ENCODE measurements at regions not wholly inside any gene's neighbourhood (a gene's known extent, or its start where the extent isn't known, plus 50 kb on each side); places are given as distances from the start of the nearest gene placed in this dataset.

- Histone ChIP-seq H3K4me3 (ENCODE audit: low read depth, low read length) (no peak overlapping the region), H3K9ac (ENCODE audit: low read depth, low read length) (no peak overlapping the region), H3K9me3 (ENCODE audit: control insufficient read depth, insufficient read depth, low read length) (no peaks in the 10 kb centered on the region; the same call in 1 of the 2 replicates), H3K4me1 (ENCODE audit: control insufficient read depth, insufficient read depth, low read length) (peaks cover 10% of the 10 kb centered on the region), H3K27me3 (ENCODE audit: control insufficient read depth, insufficient read depth, low read length) (no peaks in the 10 kb centered on the region), H3K36me3 (ENCODE audit: control insufficient read depth, insufficient read depth, low read length) (no peaks in the 10 kb centered on the region), H3K27ac (ENCODE audit: low read depth, low read length) (no peak overlapping the region)
Observed at GRCh38 chr6:145233955-145234354, 501.4 kb downstream of the EPM2A start.

- H3K27ac ChIP-seq (ENCODE audit: low read depth, low read length), result no peak overlapping the region
- no peak overlapping the region for H3K9ac ChIP-seq (ENCODE audit: low read depth, low read length)
- H3K27me3 ChIP-seq (ENCODE audit: control insufficient read depth, insufficient read depth, low read length), result no peaks in the 10 kb centered on the region
- H3K9me3 ChIP-seq (ENCODE audit: control insufficient read depth, insufficient read depth, low read length), result no peaks in the 10 kb centered on the region; the same call in 1 of the 2 replicates
- no peak overlapping the region for H3K4me3 ChIP-seq (ENCODE audit: low read depth, low read length)
- no peaks in the 10 kb centered on the region for H3K36me3 ChIP-seq (ENCODE audit: control insufficient read depth, insufficient read depth, low read length)
- H3K4me1 ChIP-seq (ENCODE audit: control insufficient read depth, insufficient read depth, low read length), result peaks cover 10% of the 10 kb centered on the region
Observed at GRCh38 chr6:145235207-145235606, 500.1 kb downstream of the EPM2A start.

- no peak overlapping the region for H3K9ac ChIP-seq (ENCODE audit: low read depth, low read length)
- no peak overlapping the region for H3K4me3 ChIP-seq (ENCODE audit: low read depth, low read length)
- H3K27ac ChIP-seq (ENCODE audit: low read depth, low read length), result no peak overlapping the region
- H3K36me3 ChIP-seq (ENCODE audit: control insufficient read depth, insufficient read depth, low read length), result no peaks in the 10 kb centered on the region
- no peaks in the 10 kb centered on the region; the same call in 1 of the 2 replicates for H3K9me3 ChIP-seq (ENCODE audit: control insufficient read depth, insufficient read depth, low read length)
- H3K4me1 ChIP-seq (ENCODE audit: control insufficient read depth, insufficient read depth, low read length), result peaks cover 10% of the 10 kb centered on the region
- H3K27me3 ChIP-seq (ENCODE audit: control insufficient read depth, insufficient read depth, low read length), result no peaks in the 10 kb centered on the region
Observed at GRCh38 chr6:145238787-145239186, 496.5 kb downstream of the EPM2A start.

- H3K27ac ChIP-seq (ENCODE audit: low read depth, low read length), result no peak overlapping the region
- no peak overlapping the region for H3K4me3 ChIP-seq (ENCODE audit: low read depth, low read length)
- H3K9ac ChIP-seq (ENCODE audit: low read depth, low read length), result no peak overlapping the region
- no peaks in the 10 kb centered on the region for H3K9me3 ChIP-seq (ENCODE audit: control insufficient read depth, insufficient read depth, low read length)
- no peaks in the 10 kb centered on the region; the same call in 1 of the 2 replicates for H3K4me1 ChIP-seq (ENCODE audit: control insufficient read depth, insufficient read depth, low read length)
- no peaks in the 10 kb centered on the region for H3K27me3 ChIP-seq (ENCODE audit: control insufficient read depth, insufficient read depth, low read length)
- H3K36me3 ChIP-seq (ENCODE audit: control insufficient read depth, insufficient read depth, low read length), result no peaks in the 10 kb centered on the region
Observed at GRCh38 chr6:145241039-145241438, 494.3 kb downstream of the EPM2A start.

- Histone ChIP-seq H3K36me3 (ENCODE audit: control insufficient read depth, insufficient read depth, low read length) (no peaks in the 10 kb centered on the region), H3K4me1 (ENCODE audit: control insufficient read depth, insufficient read depth, low read length) (no peaks in the 10 kb centered on the region; the same call in 1 of the 2 replicates), H3K4me3 (ENCODE audit: low read depth, low read length) (no peak overlapping the region), H3K27ac (ENCODE audit: low read depth, low read length) (no peak overlapping the region), H3K9me3 (ENCODE audit: control insufficient read depth, insufficient read depth, low read length) (no peaks in the 10 kb centered on the region), H3K27me3 (ENCODE audit: control insufficient read depth, insufficient read depth, low read length) (no peaks in the 10 kb centered on the region), H3K9ac (ENCODE audit: low read depth, low read length) (no peak overlapping the region)
Observed at GRCh38 chr6:145241721-145242120, 493.6 kb downstream of the EPM2A start.

- H3K4me3 ChIP-seq (ENCODE audit: low read depth, low read length), result no peak overlapping the region
- no peaks in the 10 kb centered on the region for H3K27me3 ChIP-seq (ENCODE audit: control insufficient read depth, insufficient read depth, low read length)
- no peaks in the 10 kb centered on the region for H3K36me3 ChIP-seq (ENCODE audit: control insufficient read depth, insufficient read depth, low read length)
- H3K4me1 ChIP-seq (ENCODE audit: control insufficient read depth, insufficient read depth, low read length), result no peaks in the 10 kb centered on the region
- H3K9me3 ChIP-seq (ENCODE audit: control insufficient read depth, insufficient read depth, low read length), result no peaks in the 10 kb centered on the region
- H3K9ac ChIP-seq (ENCODE audit: low read depth, low read length), result no peak overlapping the region
- no peak overlapping the region for H3K27ac ChIP-seq (ENCODE audit: low read depth, low read length)
Observed at GRCh38 chr6:145244349-145245100, 490.8 kb downstream of the EPM2A start.

GRCh38 chr6:145245119-145245518 lies 490.2 kb downstream of the EPM2A start:
- Histone ChIP-seq H3K27ac (ENCODE audit: low read depth, low read length) (no peak overlapping the region), H3K27me3 (ENCODE audit: control insufficient read depth, insufficient read depth, low read length) (no peaks in the 10 kb centered on the region), H3K9me3 (ENCODE audit: control insufficient read depth, insufficient read depth, low read length) (no peaks in the 10 kb centered on the region), H3K36me3 (ENCODE audit: control insufficient read depth, insufficient read depth, low read length) (no peaks in the 10 kb centered on the region), H3K4me3 (ENCODE audit: low read depth, low read length) (no peak overlapping the region), H3K9ac (ENCODE audit: low read depth, low read length) (no peak overlapping the region), H3K4me1 (ENCODE audit: control insufficient read depth, insufficient read depth, low read length) (no peaks in the 10 kb centered on the region)

GRCh38 chr6:145247692-145248419 lies 487.5 kb downstream of the EPM2A start:
- Histone ChIP-seq H3K4me1 (ENCODE audit: control insufficient read depth, insufficient read depth, low read length) (no peaks in the 10 kb centered on the region), H3K27me3 (ENCODE audit: control insufficient read depth, insufficient read depth, low read length) (no peaks in the 10 kb centered on the region), H3K27ac (ENCODE audit: low read depth, low read length) (no peak overlapping the region), H3K9ac (ENCODE audit: low read depth, low read length) (no peak overlapping the region), H3K9me3 (ENCODE audit: control insufficient read depth, insufficient read depth, low read length) (no peaks in the 10 kb centered on the region), H3K4me3 (ENCODE audit: low read depth, low read length) (no peak overlapping the region), H3K36me3 (ENCODE audit: control insufficient read depth, insufficient read depth, low read length) (no peaks in the 10 kb centered on the region)

- no peaks in the 10 kb centered on the region for H3K36me3 ChIP-seq (ENCODE audit: control insufficient read depth, insufficient read depth, low read length)
- H3K9ac ChIP-seq (ENCODE audit: low read depth, low read length), result no peak overlapping the region
- H3K9me3 ChIP-seq (ENCODE audit: control insufficient read depth, insufficient read depth, low read length), result no peaks in the 10 kb centered on the region
- no peaks in the 10 kb centered on the region for H3K27me3 ChIP-seq (ENCODE audit: control insufficient read depth, insufficient read depth, low read length)
- H3K4me1 ChIP-seq (ENCODE audit: control insufficient read depth, insufficient read depth, low read length), result no peaks in the 10 kb centered on the region
- H3K27ac ChIP-seq (ENCODE audit: low read depth, low read length), result no peak overlapping the region
- no peak overlapping the region for H3K4me3 ChIP-seq (ENCODE audit: low read depth, low read length)
Observed at GRCh38 chr6:145250436-145250835, 484.9 kb downstream of the EPM2A start.

GRCh38 chr6:145252737-145253136 lies 482.6 kb downstream of the EPM2A start:
- Histone ChIP-seq H3K4me1 (ENCODE audit: control insufficient read depth, insufficient read depth, low read length) (no peaks in the 10 kb centered on the region), H3K36me3 (ENCODE audit: control insufficient read depth, insufficient read depth, low read length) (no peaks in the 10 kb centered on the region), H3K9ac (ENCODE audit: low read depth, low read length) (no peak overlapping the region), H3K27me3 (ENCODE audit: control insufficient read depth, insufficient read depth, low read length) (no peaks in the 10 kb centered on the region), H3K27ac (ENCODE audit: low read depth, low read length) (no peak overlapping the region), H3K9me3 (ENCODE audit: control insufficient read depth, insufficient read depth, low read length) (no peaks in the 10 kb centered on the region), H3K4me3 (ENCODE audit: low read depth, low read length) (no peak overlapping the region)

GRCh38 chr6:145254649-145255401 lies 480.5 kb downstream of the EPM2A start:
- H3K4me3 ChIP-seq (ENCODE audit: low read depth, low read length), result no peak overlapping the region
- no peaks in the 10 kb centered on the region for H3K36me3 ChIP-seq (ENCODE audit: control insufficient read depth, insufficient read depth, low read length)
- H3K9me3 ChIP-seq (ENCODE audit: control insufficient read depth, insufficient read depth, low read length), result no peaks in the 10 kb centered on the region
- no peaks in the 10 kb centered on the region for H3K4me1 ChIP-seq (ENCODE audit: control insufficient read depth, insufficient read depth, low read length)
- no peak overlapping the region for H3K27ac ChIP-seq (ENCODE audit: low read depth, low read length)
- H3K9ac ChIP-seq (ENCODE audit: low read depth, low read length), result no peak overlapping the region
- H3K27me3 ChIP-seq (ENCODE audit: control insufficient read depth, insufficient read depth, low read length), result no peaks in the 10 kb centered on the region

Measured in HUES48 (cell line).